ENCODE measurements at regions not wholly inside any gene's neighbourhood (a gene's known extent, or its start where the extent isn't known, plus 50 kb on each side); places are given as distances from the start of the nearest gene placed in this dataset.

DNA sequence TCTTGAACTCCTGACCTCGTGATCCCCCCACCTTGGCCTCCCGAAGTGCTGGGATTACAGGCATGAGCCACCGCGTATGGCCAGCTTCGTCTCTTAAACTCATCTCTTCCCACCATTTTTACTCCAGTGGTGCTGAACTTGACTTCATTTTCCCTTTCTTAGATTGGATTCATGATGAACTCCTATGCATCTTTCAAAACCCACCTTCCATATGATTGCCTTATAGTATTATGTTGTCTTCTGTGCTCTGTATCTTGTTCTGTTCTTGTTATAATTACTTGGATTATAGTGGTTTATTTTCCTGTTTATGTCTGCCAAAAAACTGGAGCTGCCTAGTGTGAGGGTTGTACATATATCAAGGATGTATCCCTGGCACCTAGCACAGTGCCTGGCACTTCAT, 110.8 kb upstream of the GADD45A start:
- no peak overlapping the region for H2BK120ac ChIP-seq (ENCODE audit: low read depth, low read length, poor library complexity, severe bottlenecking)
- H3K4me1 Mint-ChIP-seq: peaks cover 3 to 8% of the 10 kb centered on the region in 2 experiments; a peak in 3 of 4 replicates
- no peak overlapping the region for H4K91ac ChIP-seq (ENCODE audit: insufficient read length, low read depth, low read length)
- TF ChIP-seq, protein P1, sequence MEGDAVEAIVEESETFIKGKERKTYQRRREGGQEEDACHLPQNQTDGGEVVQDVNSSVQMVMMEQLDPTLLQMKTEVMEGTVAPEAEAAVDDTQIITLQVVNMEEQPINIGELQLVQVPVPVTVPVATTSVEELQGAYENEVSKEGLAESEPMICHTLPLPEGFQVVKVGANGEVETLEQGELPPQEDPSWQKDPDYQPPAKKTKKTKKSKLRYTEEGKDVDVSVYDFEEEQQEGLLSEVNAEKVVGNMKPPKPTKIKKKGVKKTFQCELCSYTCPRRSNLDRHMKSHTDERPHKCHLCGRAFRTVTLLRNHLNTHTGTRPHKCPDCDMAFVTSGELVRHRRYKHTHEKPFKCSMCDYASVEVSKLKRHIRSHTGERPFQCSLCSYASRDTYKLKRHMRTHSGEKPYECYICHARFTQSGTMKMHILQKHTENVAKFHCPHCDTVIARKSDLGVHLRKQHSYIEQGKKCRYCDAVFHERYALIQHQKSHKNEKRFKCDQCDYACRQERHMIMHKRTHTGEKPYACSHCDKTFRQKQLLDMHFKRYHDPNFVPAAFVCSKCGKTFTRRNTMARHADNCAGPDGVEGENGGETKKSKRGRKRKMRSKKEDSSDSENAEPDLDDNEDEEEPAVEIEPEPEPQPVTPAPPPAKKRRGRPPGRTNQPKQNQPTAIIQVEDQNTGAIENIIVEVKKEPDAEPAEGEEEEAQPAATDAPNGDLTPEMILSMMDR (conservative IDR thresholded peaks at IDR 0.05): no peak
- H3K27me3 Mint-ChIP-seq (ENCODE audit: low read depth): peaks cover 2% of the 10 kb centered on the region; the same call in 1 of the 2 replicates
- WGBS (ENCODE audit: extremely low coverage, insufficient read length, low lambda C conversion rate): no CpG with 5 or more reads among the region's 5 CpGs
- H3K23me2 ChIP-seq (ENCODE audit: insufficient read length, low read depth, low read length, poor library complexity, severe bottlenecking): no peaks in the 10 kb centered on the region
- no peaks in the 10 kb centered on the region for H3K36me3 Mint-ChIP-seq (ENCODE audit: insufficient read depth in 1 of 3, low read depth in 3 of 3)
- no peak overlapping the region for H3K27ac ChIP-seq (ENCODE audit: insufficient read length, low read depth, low read length)
- no peaks in the 10 kb centered on the region for H3K9me3 Mint-ChIP-seq
- H3K23ac ChIP-seq (ENCODE audit: insufficient read length, low read depth, low read length): no peak overlapping the region
- H3K9me3 ChIP-seq (ENCODE audit: control insufficient read depth, low read depth, low read length): no peaks in the 10 kb centered on the region
- no peak overlapping the region for H2BK5ac ChIP-seq (ENCODE audit: insufficient read length, low read length)
- H3K79me1 ChIP-seq (ENCODE audit: insufficient read depth, low read depth, low read length, poor library complexity, severe bottlenecking): no peaks in the 10 kb centered on the region
- no peak overlapping the region for H4K8ac ChIP-seq (replicated peaks; ENCODE audit: insufficient read length, low read depth, low read length)
- no peak overlapping the region for H3K18ac ChIP-seq (ENCODE audit: insufficient read length, low read depth, low read length)
- no peak overlapping the region for H2BK20ac ChIP-seq (ENCODE audit: low read depth, low read length, poor library complexity, severe bottlenecking)
- no peak overlapping the region for H2AK5ac ChIP-seq (ENCODE audit: insufficient read length, low read length)
- H3K27ac Mint-ChIP-seq: no peak overlapping the region
- no peak overlapping the region for H4K5ac ChIP-seq (ENCODE audit: insufficient read length, low read depth, low read length)
- no peak overlapping the region for H3K14ac ChIP-seq (ENCODE audit: insufficient read depth, low read length)
- H3K79me2 ChIP-seq (ENCODE audit: insufficient read depth, low read length): no peaks in the 10 kb centered on the region; the same call in 1 of the 2 replicates
- H4K20me1 ChIP-seq (ENCODE audit: control insufficient read depth, insufficient read depth, insufficient read length): no peaks in the 10 kb centered on the region
- H3K4ac ChIP-seq (ENCODE audit: low read depth, low read length): no peak overlapping the region
- H3K56ac ChIP-seq (ENCODE audit: insufficient read length, low read depth, low read length): no peak overlapping the region
- no peak overlapping the region for H3K4me2 ChIP-seq (ENCODE audit: insufficient read depth, insufficient read length, low read length)
- H3K27me3 ChIP-seq (ENCODE audit: insufficient read depth, low read length): no peaks in the 10 kb centered on the region
- no peak overlapping the region for H3K9ac ChIP-seq (ENCODE audit: extremely low read depth, insufficient read length, low read length)
- no peaks in the 10 kb centered on the region for H3K4me1 ChIP-seq (ENCODE audit: insufficient read depth, low read length)
- H3K4me3 Mint-ChIP-seq: no peak overlapping the region
- no peak overlapping the region for H2BK12ac ChIP-seq (ENCODE audit: insufficient read length, low read depth, low read length)
- no peak overlapping the region for H2BK15ac ChIP-seq (ENCODE audit: low read depth, low read length)
- no peak for DNase-seq
- H2AFZ ChIP-seq (ENCODE audit: low read length): no peak overlapping the region
- no peak overlapping the region for H3T11ph ChIP-seq (ENCODE audit: low read length)

All from H9 (cell line).